SK-N-SH treated with all-trans-retinoic acid at 6 μM for 48 hours (cell line): ENCODE measurements at regions not wholly inside any gene's neighbourhood (a gene's known extent, or its start where the extent isn't known, plus 50 kb on each side); places are given as distances from the start of the nearest gene placed in this dataset.

ENCODE experiments used
- GLIS3 ChIP-seq: fragments of 250-450 bp; sonication (Bioruptor Pico); IDR thresholded peaks from 2 replicates; pipeline ENCODE4 v1.5.0; 2020; ENCODE audit warnings: mild to moderate bottlenecking, moderate library complexity
- POU6F1 ChIP-seq: fragments of 250-450 bp; sonication (Bioruptor Pico); IDR thresholded peaks from 2 replicates; pipeline ENCODE4 v1.8.0; 2021; ENCODE audit warnings: low read depth, mild to moderate bottlenecking, moderate library complexity, borderline replicate concordance
- SNAI2 ChIP-seq: fragments of 250-450 bp; sonication (Bioruptor Pico); IDR thresholded peaks from 2 replicates; pipeline ENCODE4 v1.5.0; 2020; ENCODE audit warnings: mild to moderate bottlenecking, moderate library complexity
- TSHZ2 ChIP-seq: fragments of 250-450 bp; sonication (Bioruptor Pico); IDR thresholded peaks from 2 replicates; pipeline ENCODE4 v1.5.0; 2020; ENCODE audit warnings: mild to moderate bottlenecking, moderate library complexity
- ZC3H10 ChIP-seq: fragments of 250-450 bp; sonication (Bioruptor Pico); IDR thresholded peaks from 2 replicates; pipeline ENCODE4 v1.5.1; 2021; ENCODE audit warnings: mild to moderate bottlenecking, moderate library complexity
- ZFP3 ChIP-seq: fragments of 250-450 bp; sonication (Bioruptor Pico); IDR thresholded peaks from 2 replicates; pipeline ENCODE4 v1.5.0; 2020; ENCODE audit warnings: mild to moderate bottlenecking, moderate library complexity

- TF ChIP-seq ZFP3 (no peak), SNAI2 (CRISPR knock-in tag) (no peak), ZC3H10 (no peak), POU6F1 (CRISPR knock-in tag) (no peak), TSHZ2 (CRISPR knock-in tag) (no peak), GLIS3 (CRISPR knock-in tag) (no peak)
Measured at GRCh38 chr22:41030891-41031290, 61.5 kb upstream of the EP300 start.
